Lower leg skin (tissue), 3 donors: ENCODE measurements at regions not wholly inside any gene's neighbourhood (a gene's known extent, or its start where the extent isn't known, plus 50 kb on each side); places are given as distances from the start of the nearest gene placed in this dataset.

ENCODE experiments used
- POLR2A ChIP-seq, 2 donors: fragments of 450-650 bp; IDR thresholded peaks; one replicate each; pipeline ENCODE4 v1.6.1; 2016 to 2017; ENCODE audit warnings: antibody characterized with exemption in 2 of 2, mild to moderate bottlenecking in 1 of 2, moderate library complexity in 1 of 2
- TF ChIP-seq, protein P1 (sequence below), 3 donors: fragments of 450-650 bp; IDR thresholded peaks; one replicate each; pipeline ENCODE4 v1.5.1; 2016; ENCODE audit warnings: antibody characterized with exemption in 3 of 3, mild to moderate bottlenecking in 3 of 3, moderate library complexity in 2 of 3

DNA sequence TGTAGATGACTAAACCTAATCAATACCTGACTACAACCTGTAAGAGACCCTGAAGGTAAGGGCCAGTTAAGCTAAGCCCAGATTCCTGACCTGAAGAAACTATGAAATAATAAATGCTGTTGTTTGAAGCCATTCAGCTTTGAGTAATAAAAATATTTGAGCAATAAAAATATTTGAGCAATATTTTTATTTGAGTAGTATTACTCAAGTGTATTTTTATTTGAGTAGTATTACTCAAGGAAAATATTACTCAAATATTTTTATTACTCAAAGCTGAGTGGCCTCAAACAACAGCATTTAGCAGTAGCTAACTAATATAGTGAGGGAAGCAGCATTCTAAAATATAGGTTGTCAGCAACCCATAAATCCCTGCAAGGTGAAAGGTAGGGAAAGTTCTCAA is 143.8 kb upstream of the RARB start:
- no peak for TF ChIP-seq POLR2A (IDR thresholded peaks at IDR 0.05)
- TF ChIP-seq, protein P1, sequence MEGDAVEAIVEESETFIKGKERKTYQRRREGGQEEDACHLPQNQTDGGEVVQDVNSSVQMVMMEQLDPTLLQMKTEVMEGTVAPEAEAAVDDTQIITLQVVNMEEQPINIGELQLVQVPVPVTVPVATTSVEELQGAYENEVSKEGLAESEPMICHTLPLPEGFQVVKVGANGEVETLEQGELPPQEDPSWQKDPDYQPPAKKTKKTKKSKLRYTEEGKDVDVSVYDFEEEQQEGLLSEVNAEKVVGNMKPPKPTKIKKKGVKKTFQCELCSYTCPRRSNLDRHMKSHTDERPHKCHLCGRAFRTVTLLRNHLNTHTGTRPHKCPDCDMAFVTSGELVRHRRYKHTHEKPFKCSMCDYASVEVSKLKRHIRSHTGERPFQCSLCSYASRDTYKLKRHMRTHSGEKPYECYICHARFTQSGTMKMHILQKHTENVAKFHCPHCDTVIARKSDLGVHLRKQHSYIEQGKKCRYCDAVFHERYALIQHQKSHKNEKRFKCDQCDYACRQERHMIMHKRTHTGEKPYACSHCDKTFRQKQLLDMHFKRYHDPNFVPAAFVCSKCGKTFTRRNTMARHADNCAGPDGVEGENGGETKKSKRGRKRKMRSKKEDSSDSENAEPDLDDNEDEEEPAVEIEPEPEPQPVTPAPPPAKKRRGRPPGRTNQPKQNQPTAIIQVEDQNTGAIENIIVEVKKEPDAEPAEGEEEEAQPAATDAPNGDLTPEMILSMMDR (IDR thresholded peaks at IDR 0.05), result no peak
